Smooth muscle cell (in vitro differentiated cells): ENCODE measurements at regions not wholly inside any gene's neighbourhood (a gene's known extent, or its start where the extent isn't known, plus 50 kb on each side); places are given as distances from the start of the nearest gene placed in this dataset.
"Not testable (repeated sequence)": the region's sequence is repeated elsewhere in the genome, so short reads cannot be mapped to it uniquely, and the experiment has no call there.

Experiments
- DNase-seq: peaks from one replicate; lab custom pipeline; 2025; ENCODE audit not compliant: unreplicated experiment; lab: John Stamatoyannopoulos, UW
- H2AFZ ChIP-seq: fragments of 200-600 bp; sonication (generic); 2 replicates; pipeline ENCODE4 v1.6.0; 2016; ENCODE audit warnings: antibody characterized with exemption, low read depth, mild to moderate bottlenecking
- H3F3A ChIP-seq: fragments of 200-600 bp; sonication (generic); 2 replicates; pipeline ENCODE4 v1.6.0; 2017; ENCODE audit warnings: antibody characterized with exemption, low read depth
- H3K27ac ChIP-seq: fragments of 200-600 bp; sonication (generic); 2 replicates; pipeline ENCODE4 v1.5.1; 2016; ENCODE audit warnings: low read depth, mild to moderate bottlenecking
- H3K27me3 ChIP-seq: fragments of 200-600 bp; sonication (generic); 2 replicates; pipeline ENCODE4 v1.6.1; 2016; ENCODE audit warnings: low read depth, mild to moderate bottlenecking
- H3K36me3 ChIP-seq: fragments of 200-600 bp; sonication (generic); 2 replicates; pipeline ENCODE4 v1.5.1; 2016; ENCODE audit warnings: low read depth
- H3K4me1 ChIP-seq: fragments of 200-600 bp; sonication (generic); 2 replicates; pipeline ENCODE4 v1.5.1; 2016; ENCODE audit warnings: low read depth
- H3K4me2 ChIP-seq: fragments of 200-600 bp; sonication (generic); 2 replicates; pipeline ENCODE4 v1.6.0; 2016; ENCODE audit warnings: mild to moderate bottlenecking
- H3K4me3 ChIP-seq: fragments of 200-600 bp; sonication (generic); 2 replicates; pipeline ENCODE4 v1.5.1; 2016; ENCODE audit warnings: mild to moderate bottlenecking
- H3K79me2 ChIP-seq: fragments of 200-600 bp; sonication (generic); 2 replicates; pipeline ENCODE4 v1.6.0; 2016; ENCODE audit warnings: low read depth, mild to moderate bottlenecking
- H3K9ac ChIP-seq: fragments of 200-600 bp; sonication (generic); 2 replicates; pipeline ENCODE4 v1.6.0; 2016; ENCODE audit warnings: low read depth
- H3K9me3 ChIP-seq: fragments of 200-600 bp; sonication (generic); replicated peaks from 2 replicates; pipeline ENCODE4 v1.5.1; 2016; ENCODE audit warnings: low read depth
- H4K20me1 ChIP-seq: fragments of 200-600 bp; sonication (generic); 2 replicates; pipeline ENCODE4 v1.6.0; 2016; ENCODE audit warnings: low read depth
- WGBS: methylation state at CpG from one replicate; pipeline ENCODE4 v1.1.7; 2016; ENCODE audit warnings: low lambda C conversion rate; 5-methylcytosine and 5-hydroxymethylcytosine counted together
- TF ChIP-seq, protein P1 (sequence below): fragments of 200-600 bp; sonication (generic); IDR thresholded peaks from 2 replicates; pipeline ENCODE4 v1.5.1; 2017; ENCODE audit warnings: borderline replicate concordance, mild to moderate bottlenecking, antibody characterized with exemption; ENCODE audit not compliant: insufficient read depth, poor library complexity, severe bottlenecking

DNA sequence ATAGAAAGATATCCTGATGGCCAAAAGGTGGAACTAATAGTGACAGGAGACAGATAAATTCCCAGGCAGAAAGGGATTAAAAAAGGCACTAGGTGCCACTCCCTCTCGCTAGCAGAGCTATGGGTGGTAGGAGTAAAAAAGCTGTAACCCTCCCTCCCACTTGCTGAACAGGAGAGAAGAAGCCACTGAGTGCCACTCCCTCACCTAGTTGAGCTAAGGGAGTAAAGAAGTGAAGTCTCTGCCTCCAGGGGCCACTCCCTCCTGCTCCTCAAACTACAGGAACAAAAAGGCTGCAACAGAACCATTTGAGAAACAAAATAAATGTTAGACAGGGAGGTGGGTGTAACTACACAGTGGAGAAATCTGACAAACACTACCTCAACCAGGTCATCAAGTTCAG, 276.2 kb upstream of the EPHA6 start:
- Histone ChIP-seq H2AFZ (no peak overlapping the region), H3K4me2 (no peak overlapping the region), H3K9me3 (no peaks in the 10 kb centered on the region), H3K27me3 (no peaks in the 10 kb centered on the region), H3K4me3 (no peak overlapping the region), H3F3A (no peaks in the 10 kb centered on the region), H3K27ac (no peak overlapping the region), H3K9ac (no peak overlapping the region), H4K20me1 (no peaks in the 10 kb centered on the region), H3K79me2 (no peaks in the 10 kb centered on the region), H3K36me3 (no peaks in the 10 kb centered on the region), H3K4me1 (no peaks in the 10 kb centered on the region)
- no peak for DNase-seq
- TF ChIP-seq, protein P1, sequence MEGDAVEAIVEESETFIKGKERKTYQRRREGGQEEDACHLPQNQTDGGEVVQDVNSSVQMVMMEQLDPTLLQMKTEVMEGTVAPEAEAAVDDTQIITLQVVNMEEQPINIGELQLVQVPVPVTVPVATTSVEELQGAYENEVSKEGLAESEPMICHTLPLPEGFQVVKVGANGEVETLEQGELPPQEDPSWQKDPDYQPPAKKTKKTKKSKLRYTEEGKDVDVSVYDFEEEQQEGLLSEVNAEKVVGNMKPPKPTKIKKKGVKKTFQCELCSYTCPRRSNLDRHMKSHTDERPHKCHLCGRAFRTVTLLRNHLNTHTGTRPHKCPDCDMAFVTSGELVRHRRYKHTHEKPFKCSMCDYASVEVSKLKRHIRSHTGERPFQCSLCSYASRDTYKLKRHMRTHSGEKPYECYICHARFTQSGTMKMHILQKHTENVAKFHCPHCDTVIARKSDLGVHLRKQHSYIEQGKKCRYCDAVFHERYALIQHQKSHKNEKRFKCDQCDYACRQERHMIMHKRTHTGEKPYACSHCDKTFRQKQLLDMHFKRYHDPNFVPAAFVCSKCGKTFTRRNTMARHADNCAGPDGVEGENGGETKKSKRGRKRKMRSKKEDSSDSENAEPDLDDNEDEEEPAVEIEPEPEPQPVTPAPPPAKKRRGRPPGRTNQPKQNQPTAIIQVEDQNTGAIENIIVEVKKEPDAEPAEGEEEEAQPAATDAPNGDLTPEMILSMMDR = no peak
- WGBS = 63% methylated on average over 1 of the region's 1 CpG

GRCh38 chr3:96548073-96548472, 266.3 kb upstream of the EPHA6 start:
- Histone ChIP-seq H3F3A (no peaks in the 10 kb centered on the region), H3K27ac (no peak overlapping the region), H3K4me1 (no peaks in the 10 kb centered on the region), H3K9ac (no peak overlapping the region), H3K36me3 (no peaks in the 10 kb centered on the region), H3K79me2 (no peaks in the 10 kb centered on the region), H3K27me3 (no peaks in the 10 kb centered on the region), H3K4me3 (no peak overlapping the region), H2AFZ (no peak overlapping the region), H3K9me3 (peaks cover 4% of the 10 kb centered on the region), H4K20me1 (no peaks in the 10 kb centered on the region), H3K4me2 (no peak overlapping the region)
- 74% methylated on average over 3 of the region's 3 CpGs for WGBS
- DNase-seq = no peak
- TF ChIP-seq, protein P1 = no peak

DNA sequence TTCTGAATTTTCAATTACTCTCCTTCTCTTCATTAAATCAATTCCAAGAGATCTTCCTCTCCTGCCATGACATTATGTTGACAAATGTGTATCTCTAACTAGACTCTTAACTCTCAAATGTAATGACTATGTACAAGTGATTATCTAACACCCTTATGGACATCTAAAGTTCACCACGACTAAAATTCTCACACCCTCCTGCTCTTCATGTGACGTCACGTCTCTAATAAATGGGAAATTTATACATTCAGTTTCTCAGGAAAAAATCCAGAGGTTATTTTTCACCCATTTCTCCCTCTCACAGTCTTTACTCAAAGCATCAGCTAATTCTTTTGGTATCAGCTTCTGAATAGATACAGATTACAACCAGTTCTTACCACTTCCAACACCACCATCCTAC, 237.5 kb upstream of the EPHA6 start:
- 90% methylated on average over 3 of the region's 3 CpGs for WGBS
- H3K4me3 ChIP-seq = no peak overlapping the region
- H3K36me3 ChIP-seq = no peaks in the 10 kb centered on the region
- no peaks in the 10 kb centered on the region for H3F3A ChIP-seq
- TF ChIP-seq, protein P1 = no peak
- H3K79me2 ChIP-seq = no peaks in the 10 kb centered on the region
- no peaks in the 10 kb centered on the region for H3K4me1 ChIP-seq
- H3K9ac ChIP-seq = no peak overlapping the region
- peaks cover 8% of the 10 kb centered on the region for H3K9me3 ChIP-seq
- no peak for DNase-seq
- no peak overlapping the region for H2AFZ ChIP-seq
- no peak overlapping the region for H3K27ac ChIP-seq
- no peak overlapping the region for H3K4me2 ChIP-seq
- H4K20me1 ChIP-seq = no peaks in the 10 kb centered on the region
- H3K27me3 ChIP-seq = no peaks in the 10 kb centered on the region

DNA sequence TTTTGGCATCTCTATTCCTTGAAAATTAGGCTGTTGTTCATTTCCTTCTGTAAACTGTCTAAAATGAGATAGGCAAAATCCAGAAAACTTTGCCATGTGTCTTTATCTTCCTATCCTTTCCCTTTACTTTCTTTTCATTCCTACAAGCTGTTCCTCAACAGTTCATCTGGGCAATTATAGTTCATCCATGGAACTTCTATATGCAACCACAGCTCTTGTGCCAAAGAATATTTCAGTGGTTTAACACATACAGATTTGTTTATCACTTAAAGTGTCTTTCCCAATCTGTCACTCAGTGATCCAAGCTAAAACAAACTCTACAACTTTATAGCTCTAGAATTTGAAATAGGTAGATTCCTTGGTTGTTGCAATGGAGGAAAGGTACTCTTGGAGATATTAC, 230.3 kb upstream of the EPHA6 start:
- H3K4me1 ChIP-seq = no peaks in the 10 kb centered on the region
- TF ChIP-seq, protein P1 = no peak
- no peak overlapping the region for H3K9ac ChIP-seq
- H3F3A ChIP-seq = no peaks in the 10 kb centered on the region
- no peak overlapping the region for H2AFZ ChIP-seq
- H3K79me2 ChIP-seq = no peaks in the 10 kb centered on the region
- H3K4me3 ChIP-seq = no peak overlapping the region
- DNase-seq = no peak
- no peaks in the 10 kb centered on the region for H3K9me3 ChIP-seq
- H3K27me3 ChIP-seq = peaks cover 1% of the 10 kb centered on the region
- no peaks in the 10 kb centered on the region for H4K20me1 ChIP-seq
- H3K4me2 ChIP-seq = no peak overlapping the region
- H3K27ac ChIP-seq = no peak overlapping the region
- no peaks in the 10 kb centered on the region for H3K36me3 ChIP-seq

- not testable (repeated sequence) for H2AFZ ChIP-seq, H3K27me3 ChIP-seq, H3K36me3 ChIP-seq, H3K4me2 ChIP-seq, H3K4me1 ChIP-seq, H3K9me3 ChIP-seq, H3K79me2 ChIP-seq, DNase-seq, H3K4me3 ChIP-seq, H3K9ac ChIP-seq, H4K20me1 ChIP-seq, H3K27ac ChIP-seq, H3F3A ChIP-seq
- WGBS = 78% methylated on average over 6 of the region's 6 CpGs
Observed at GRCh38 chr3:96606865-96607264, 207.5 kb upstream of the EPHA6 start.
